Immature natural killer cell (primary cell): ENCODE measurements at regions not wholly inside any gene's neighbourhood (a gene's known extent, or its start where the extent isn't known, plus 50 kb on each side); places are given as distances from the start of the nearest gene placed in this dataset.

ENCODE experiments used
- DNase-seq, 3 donors: peaks; one replicate each; pipeline ENCODE4 v3.0.0; 2022; ENCODE audit warnings: mixed read lengths in 1 of 3
- H3K27ac Mint-ChIP-seq, 6 donors: one replicate each; pipeline ENCODE4 v1.8.0; 2020; ENCODE audit warnings: mixed read lengths in 6 of 6, mild to moderate bottlenecking in 5 of 6, inconsistent platforms in 4 of 6, moderate library complexity in 3 of 6
- H3K27me3 Mint-ChIP-seq, 3 donors: one replicate each; pipeline ENCODE4 v1.8.0; 2020 to 2021; ENCODE audit warnings: low read depth in 3 of 3, mild to moderate bottlenecking in 3 of 3, mixed read lengths in 3 of 3, moderate library complexity in 3 of 3, inconsistent platforms in 1 of 3
- H3K36me3 Mint-ChIP-seq, 3 donors: one replicate each; pipeline ENCODE4 v1.8.0; 2020; ENCODE audit warnings: mixed read lengths in 3 of 3, inconsistent platforms in 2 of 3, mild to moderate bottlenecking in 2 of 3
- H3K4me1 Mint-ChIP-seq, 2 donors: one replicate each; pipeline ENCODE4 v1.8.0; 2020; ENCODE audit warnings: inconsistent platforms in 2 of 2, mild to moderate bottlenecking in 2 of 2, mixed read lengths in 2 of 2, moderate library complexity in 1 of 2
- H3K4me3 Mint-ChIP-seq, 5 donors: one replicate each; pipeline ENCODE4 v1.8.0; 2020; ENCODE audit warnings: mild to moderate bottlenecking in 5 of 5, mixed read lengths in 5 of 5, inconsistent platforms in 3 of 5, moderate library complexity in 3 of 5
- H3K9me3 Mint-ChIP-seq, 6 donors: one replicate each; pipeline ENCODE4 v1.8.0; 2020; ENCODE audit warnings: mild to moderate bottlenecking in 6 of 6, mixed read lengths in 6 of 6, inconsistent platforms in 4 of 6, moderate library complexity in 3 of 6

DNA sequence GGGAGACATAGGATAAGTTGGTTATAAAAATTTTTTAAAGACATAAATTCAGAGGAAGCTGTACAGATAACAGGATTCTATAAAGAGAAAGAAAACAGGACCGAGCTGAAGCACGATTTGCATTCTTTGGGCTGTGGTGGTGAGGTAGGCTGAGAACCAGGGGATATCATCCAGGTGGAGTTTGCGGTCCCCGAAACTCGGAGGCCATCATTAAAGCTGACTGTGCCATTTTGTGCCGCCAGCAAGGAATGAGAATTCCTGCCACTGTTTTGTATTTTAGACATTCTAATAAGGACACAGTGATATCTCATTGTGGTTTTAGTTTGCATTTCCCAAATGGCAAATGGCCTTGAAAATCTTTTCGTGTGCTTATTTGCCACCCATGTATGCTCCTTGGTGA lies 197.9 kb downstream of the IRF8 start:
- no peaks in the 10 kb centered on the region for H3K9me3 Mint-ChIP-seq
- peaks cover 0 to 4% (median 0%) of the 10 kb centered on the region in 3 donors for H3K27me3 Mint-ChIP-seq
- no peak for DNase-seq
- H3K4me3 Mint-ChIP-seq = no peak overlapping the region
- H3K4me1 Mint-ChIP-seq = no peaks in the 10 kb centered on the region
- H3K27ac Mint-ChIP-seq = no peak overlapping the region
- H3K36me3 Mint-ChIP-seq = no peaks in the 10 kb centered on the region

DNA sequence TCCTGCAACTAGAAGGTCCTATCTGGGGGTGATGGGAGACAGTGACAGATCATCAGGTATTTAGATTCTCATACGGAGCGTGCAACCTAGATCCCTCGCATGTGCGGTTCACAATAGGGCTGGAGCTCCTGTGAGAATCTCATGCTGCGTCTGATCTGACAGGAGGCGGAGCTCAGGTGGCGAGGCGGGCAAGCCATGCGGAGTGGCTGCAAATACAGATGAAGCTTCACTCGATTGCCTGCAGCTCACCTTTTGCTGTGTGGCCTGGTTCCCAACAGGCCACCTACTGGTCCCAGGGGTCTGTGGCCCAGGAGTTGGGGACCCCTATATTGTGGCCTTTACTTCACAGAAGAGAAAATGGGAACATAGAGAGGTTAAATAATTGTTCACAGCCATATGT lies 200.4 kb downstream of the IRF8 start:
- no peaks in the 10 kb centered on the region for H3K4me1 Mint-ChIP-seq
- peaks cover 0 to 2% (median 0%) of the 10 kb centered on the region in 3 donors for H3K27me3 Mint-ChIP-seq
- no peak overlapping the region for H3K4me3 Mint-ChIP-seq

DNA sequence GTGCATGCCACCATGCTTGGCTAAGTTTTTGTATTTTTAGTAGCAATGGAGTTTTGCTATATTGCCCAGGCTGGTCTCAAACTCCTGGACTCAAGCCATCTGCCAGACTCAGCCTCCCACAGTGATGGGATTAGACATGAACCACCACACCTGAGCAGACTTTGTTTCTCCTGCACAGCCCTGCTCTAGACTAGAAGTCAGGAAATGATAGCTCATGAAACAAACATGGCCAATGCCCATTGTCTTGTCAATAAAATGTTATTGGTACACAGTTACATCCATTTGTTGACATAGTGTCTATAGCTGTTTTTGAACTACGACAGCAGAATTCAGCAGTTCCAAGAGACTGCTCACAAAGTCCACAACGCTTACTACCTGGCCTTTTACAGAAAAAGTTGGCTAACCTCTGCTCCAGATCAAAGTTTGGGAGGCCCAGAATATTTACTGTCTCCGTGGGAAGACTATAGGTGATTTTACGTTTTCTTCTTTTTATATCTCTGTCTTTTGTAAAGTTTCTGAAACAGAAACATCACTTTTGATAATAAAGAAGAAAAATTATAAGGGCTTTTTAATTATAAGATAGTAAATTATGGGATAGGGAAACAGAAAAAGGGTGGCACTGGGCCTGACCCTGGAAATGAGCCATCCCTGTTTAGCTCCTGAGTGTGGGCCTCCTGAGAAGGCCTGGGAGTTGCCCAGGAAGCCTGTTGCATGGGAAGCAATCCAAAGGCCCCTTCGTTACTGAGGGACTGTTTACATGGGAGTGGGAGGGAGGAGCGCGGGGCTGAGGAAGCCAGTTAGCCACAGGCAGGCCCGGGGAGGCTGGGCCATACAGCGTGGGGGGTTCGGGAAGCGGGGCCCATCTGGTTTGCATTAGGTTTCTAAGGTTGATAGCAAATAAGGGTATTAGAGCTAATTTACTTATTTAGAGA lies 201.5 kb downstream of the IRF8 start:
- H3K4me1 Mint-ChIP-seq = no peaks in the 10 kb centered on the region
- DNase-seq = no peak
- H3K36me3 Mint-ChIP-seq = no peaks in the 10 kb centered on the region
- no peak overlapping the region for H3K4me3 Mint-ChIP-seq
- H3K27ac Mint-ChIP-seq = no peak overlapping the region
- no peaks in the 10 kb centered on the region for H3K9me3 Mint-ChIP-seq
- H3K27me3 Mint-ChIP-seq = peaks cover 0 to 2% (median 0%) of the 10 kb centered on the region in 3 donors

More for the DNA sequence above, 200.4 kb downstream of the IRF8 start:
- Mint-ChIP-seq H3K27ac (no peak overlapping the region), H3K36me3 (no peaks in the 10 kb centered on the region), H3K9me3 (no peaks in the 10 kb centered on the region)
- DNase-seq = no peak

DNA sequence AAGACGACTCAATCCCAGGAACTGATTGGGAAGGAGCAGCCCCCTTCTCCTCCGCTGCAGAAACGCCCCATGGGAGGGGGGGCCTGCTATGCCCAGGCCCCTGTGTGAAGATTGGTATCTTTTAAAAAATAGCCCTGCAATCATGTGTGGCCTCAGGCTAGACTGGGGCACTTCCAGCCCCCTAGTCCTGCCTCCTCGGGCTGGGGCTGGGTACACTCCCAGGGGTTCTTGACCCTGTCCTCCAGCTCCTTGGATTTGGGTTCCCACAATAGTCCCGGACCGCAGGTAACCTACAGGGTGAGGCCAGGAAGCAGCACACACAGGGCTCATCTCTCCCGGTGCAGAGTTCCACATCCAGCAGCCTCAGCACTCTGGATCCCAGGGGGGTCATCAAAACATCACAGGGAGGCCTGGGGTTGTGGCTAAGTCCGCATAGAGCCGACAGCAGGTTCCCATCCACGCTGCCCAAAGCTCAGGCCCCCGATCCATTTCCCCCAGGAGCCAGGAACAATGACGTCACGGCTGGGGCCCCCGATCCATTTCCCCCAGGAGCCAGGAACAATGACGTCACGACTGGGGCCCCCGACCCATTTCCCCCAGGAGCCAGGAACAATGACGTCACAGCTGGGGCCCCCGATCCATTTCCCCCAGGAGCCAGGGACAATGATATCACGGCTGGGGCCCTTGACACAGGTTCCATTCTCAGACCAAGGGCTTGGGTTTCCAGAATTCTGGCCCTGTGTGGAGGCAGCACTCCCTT lies 202.4 kb downstream of the IRF8 start:
- Mint-ChIP-seq H3K4me1 (no peaks in the 10 kb centered on the region), H3K36me3 (no peaks in the 10 kb centered on the region), H3K27me3 (peaks cover 0 to 2% (median 0%) of the 10 kb centered on the region in 3 donors), H3K9me3 (no peaks in the 10 kb centered on the region), H3K4me3 (no peak overlapping the region), H3K27ac (no peak overlapping the region)
- DNase-seq = no peak

DNA sequence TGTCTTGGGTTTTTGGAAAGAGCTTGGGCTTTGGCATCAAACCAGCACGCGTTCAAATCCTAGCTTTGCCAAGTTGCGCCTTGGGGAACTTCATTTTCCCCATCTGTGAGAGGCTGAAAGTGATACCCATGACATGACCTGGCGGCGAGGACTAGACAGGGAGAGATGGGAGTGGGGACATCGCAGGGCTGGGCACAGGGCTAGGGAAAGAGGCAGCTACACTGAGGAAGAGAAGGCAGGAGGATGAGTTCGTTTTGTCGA lies 202.9 kb downstream of the IRF8 start:
- H3K36me3 Mint-ChIP-seq = no peaks in the 10 kb centered on the region
- H3K4me3 Mint-ChIP-seq = no peak overlapping the region
- H3K9me3 Mint-ChIP-seq = no peaks in the 10 kb centered on the region
- no peak for DNase-seq
- H3K27ac Mint-ChIP-seq = no peak overlapping the region
- H3K4me1 Mint-ChIP-seq = no peaks in the 10 kb centered on the region
- H3K27me3 Mint-ChIP-seq = peaks cover 0 to 2% (median 0%) of the 10 kb centered on the region in 3 donors

DNA sequence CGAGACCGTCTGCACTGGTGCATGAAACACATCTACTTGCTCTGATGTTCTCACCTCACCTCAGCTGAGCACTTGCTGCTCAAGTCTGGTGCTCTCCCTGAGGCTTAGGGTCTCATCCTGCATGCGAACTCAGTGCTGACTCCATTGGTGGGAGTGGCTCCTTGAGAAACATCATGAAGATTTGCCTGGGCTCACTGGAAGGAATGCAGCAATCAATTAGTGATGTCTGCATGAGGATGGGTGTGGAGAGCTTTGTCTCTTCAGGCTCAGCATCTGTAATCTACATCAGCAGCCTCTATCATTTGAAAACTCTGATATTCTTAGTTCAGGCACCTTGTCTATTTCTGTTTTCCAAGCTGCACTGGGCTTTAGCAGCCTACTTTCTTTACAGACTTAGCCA lies 204.4 kb downstream of the IRF8 start:
- Mint-ChIP-seq H3K36me3 (no peaks in the 10 kb centered on the region), H3K27me3 (peaks cover 0 to 2% (median 0%) of the 10 kb centered on the region in 3 donors), H3K27ac (no peak overlapping the region), H3K4me1 (no peaks in the 10 kb centered on the region), H3K9me3 (no peaks in the 10 kb centered on the region), H3K4me3 (no peak overlapping the region)
- no peak for DNase-seq

DNA sequence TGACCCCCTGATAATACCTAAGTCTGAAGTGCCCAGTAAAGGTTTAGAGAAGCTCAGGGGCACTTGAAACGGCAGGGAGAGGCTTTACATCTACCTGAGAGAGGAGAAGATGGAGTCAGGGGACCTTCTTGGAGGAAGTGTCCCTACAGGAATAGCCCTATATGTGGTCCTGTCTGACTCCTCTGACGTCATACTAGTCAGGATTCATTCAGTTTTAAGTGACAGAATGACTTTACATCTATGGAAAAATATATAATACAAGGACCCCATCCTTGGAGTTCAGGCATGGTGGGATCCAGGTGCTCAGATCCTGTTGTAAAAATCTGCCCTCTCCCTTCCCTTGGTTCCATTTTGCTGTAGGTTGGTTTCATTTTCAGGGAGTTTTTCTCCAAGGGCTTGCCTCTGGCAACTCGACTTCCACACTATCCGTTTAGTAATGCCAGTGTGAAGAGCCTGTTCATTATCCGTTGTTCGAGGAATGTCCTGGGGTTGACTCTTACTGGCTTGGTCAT lies 205.6 kb downstream of the IRF8 start:
- Mint-ChIP-seq H3K4me1 (no peaks in the 10 kb centered on the region), H3K36me3 (no peaks in the 10 kb centered on the region), H3K27ac (no peak overlapping the region), H3K9me3 (no peaks in the 10 kb centered on the region), H3K4me3 (no peak overlapping the region), H3K27me3 (peaks cover 0 to 2% (median 0%) of the 10 kb centered on the region in 3 donors)
- DNase-seq = no peak

DNA sequence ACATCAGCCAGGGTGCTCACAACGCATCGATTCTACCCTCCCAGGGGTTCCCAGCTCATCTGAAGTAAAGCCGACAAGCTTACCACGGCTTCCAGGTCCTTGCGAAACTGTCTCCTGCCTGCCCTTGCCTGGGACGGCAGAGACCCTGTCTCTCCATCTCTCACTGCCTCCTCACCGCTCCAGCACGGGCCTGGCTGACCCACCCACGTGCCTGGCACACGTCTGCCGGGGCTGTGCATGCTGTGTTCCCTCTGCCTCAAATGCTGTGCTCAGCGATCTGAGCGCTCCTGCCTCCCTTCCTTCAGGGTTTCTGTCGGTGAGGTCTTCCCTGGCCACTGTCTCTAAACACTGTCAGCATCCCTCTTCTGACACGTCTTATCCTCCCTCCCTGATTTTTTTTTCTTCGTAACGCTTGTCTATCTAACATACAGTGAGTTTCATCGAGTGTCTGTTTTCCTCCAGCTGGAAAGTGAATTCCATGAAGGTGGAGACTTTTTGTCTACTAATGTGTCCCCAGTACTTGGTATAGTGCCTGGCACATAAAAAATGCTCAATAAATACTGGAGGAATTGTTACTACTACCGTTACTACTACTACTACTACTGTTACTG lies 208.4 kb downstream of the IRF8 start:
- peaks cover 0 to 3% (median 2%) of the 10 kb centered on the region in 3 donors for H3K27me3 Mint-ChIP-seq
- no peaks in the 10 kb centered on the region for H3K9me3 Mint-ChIP-seq
- H3K4me1 Mint-ChIP-seq = no peaks in the 10 kb centered on the region
- no peak for DNase-seq
- no peak overlapping the region for H3K27ac Mint-ChIP-seq
- no peaks in the 10 kb centered on the region for H3K36me3 Mint-ChIP-seq
- H3K4me3 Mint-ChIP-seq = no peak overlapping the region

DNA sequence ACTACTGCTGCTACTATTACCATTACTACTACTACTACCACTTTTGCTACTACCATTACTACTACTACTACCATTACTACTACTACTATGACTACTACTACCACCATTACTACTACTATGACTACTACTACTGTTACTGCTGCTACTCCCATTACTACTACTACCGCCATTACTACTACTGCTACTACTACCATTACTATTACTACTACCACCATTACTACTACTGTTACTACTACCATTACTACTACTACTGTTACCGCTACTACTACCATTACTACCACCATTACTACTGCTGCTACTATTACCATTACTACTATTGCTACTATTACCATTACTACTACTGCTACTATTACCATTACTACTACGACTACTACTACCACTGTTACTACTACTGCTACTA lies 209.1 kb downstream of the IRF8 start:
- Mint-ChIP-seq H3K36me3 (no peaks in the 10 kb centered on the region), H3K4me1 (no peaks in the 10 kb centered on the region), H3K27ac (no peak overlapping the region), H3K4me3 (no peak overlapping the region), H3K9me3 (no peaks in the 10 kb centered on the region), H3K27me3 (peaks cover 0 to 3% (median 2%) of the 10 kb centered on the region in 3 donors)
- DNase-seq = no peak

DNA sequence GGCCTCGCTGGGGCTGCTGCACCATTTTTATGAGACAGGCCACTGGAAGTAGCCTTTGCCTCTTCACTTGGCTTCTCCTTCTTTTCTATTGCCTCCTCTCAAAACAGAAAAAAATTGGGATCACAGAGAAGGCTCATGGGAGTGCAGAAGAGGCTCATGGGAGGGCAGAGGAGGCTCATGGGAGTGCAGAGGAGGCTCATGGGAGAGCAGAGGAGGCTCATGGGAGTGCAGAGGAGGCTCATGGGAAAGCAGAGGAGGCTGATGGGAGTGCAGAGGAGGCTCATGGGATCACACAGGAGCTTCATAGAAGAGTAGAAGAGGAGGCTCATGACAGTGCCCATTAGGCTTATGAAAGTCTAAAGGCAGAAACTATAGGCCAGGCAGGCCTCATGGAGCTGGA lies 211.2 kb downstream of the IRF8 start:
- H3K36me3 Mint-ChIP-seq = no peaks in the 10 kb centered on the region
- no peaks in the 10 kb centered on the region for H3K9me3 Mint-ChIP-seq

DNA sequence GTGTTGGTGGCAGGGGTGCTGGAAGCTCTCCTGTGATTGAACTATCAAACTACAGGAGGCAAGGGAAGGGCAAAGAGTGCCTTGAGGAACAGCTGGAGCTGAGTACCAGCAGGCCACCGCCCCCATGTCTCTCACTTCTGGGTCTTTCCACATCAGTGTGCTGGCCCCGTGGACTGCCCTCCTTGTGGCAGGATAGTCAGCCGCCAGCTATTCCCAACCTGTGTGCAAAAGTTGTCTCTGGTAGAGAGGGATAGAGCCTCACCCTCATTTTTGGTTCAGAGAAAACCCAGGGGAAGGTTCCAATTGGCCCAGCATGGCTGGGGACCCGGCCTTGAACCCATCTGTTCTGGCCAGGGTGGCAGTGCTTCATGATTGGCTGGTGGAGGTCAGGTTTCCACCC lies 211.8 kb downstream of the IRF8 start:
- no peak for DNase-seq
- H3K27ac Mint-ChIP-seq = no peak overlapping the region
- no peaks in the 10 kb centered on the region for H3K9me3 Mint-ChIP-seq
- H3K36me3 Mint-ChIP-seq = no peaks in the 10 kb centered on the region
- no peaks in the 10 kb centered on the region for H3K4me1 Mint-ChIP-seq
- no peak overlapping the region for H3K4me3 Mint-ChIP-seq
- H3K27me3 Mint-ChIP-seq = peaks cover 0 to 5% (median 4%) of the 10 kb centered on the region in 3 donors

More for the DNA sequence above, 211.2 kb downstream of the IRF8 start:
- Mint-ChIP-seq H3K4me1 (no peaks in the 10 kb centered on the region), H3K27me3 (peaks cover 0 to 5% (median 4%) of the 10 kb centered on the region in 3 donors), H3K4me3 (no peak overlapping the region), H3K27ac (no peak overlapping the region)
- no peak for DNase-seq

DNA sequence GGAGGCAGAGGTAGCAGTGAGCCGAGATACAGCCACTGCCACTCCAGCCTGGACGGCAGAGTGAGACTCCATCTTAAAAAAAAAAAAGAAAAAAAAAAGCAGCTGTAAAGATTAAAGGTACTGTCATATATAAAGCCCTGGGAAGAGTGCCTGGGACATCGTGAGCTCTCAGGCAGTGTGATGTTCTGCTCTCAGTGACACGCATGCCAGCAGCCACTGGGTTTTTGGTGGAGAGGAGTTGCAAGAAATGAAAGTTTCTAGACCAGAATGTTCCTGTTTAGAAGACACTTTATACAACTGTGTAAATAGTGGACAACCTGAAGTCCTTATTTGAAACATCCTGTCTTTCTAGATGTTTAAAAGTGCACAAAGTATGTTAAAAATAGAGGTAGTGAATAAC lies 213.2 kb downstream of the IRF8 start:
- no peak overlapping the region for H3K27ac Mint-ChIP-seq
- no peak overlapping the region for H3K4me3 Mint-ChIP-seq
- H3K4me1 Mint-ChIP-seq = no peaks in the 10 kb centered on the region
- H3K9me3 Mint-ChIP-seq = no peaks in the 10 kb centered on the region
- H3K36me3 Mint-ChIP-seq = no peaks in the 10 kb centered on the region
- H3K27me3 Mint-ChIP-seq = peaks cover 0 to 5% (median 4%) of the 10 kb centered on the region in 3 donors
- DNase-seq = no peak

DNA sequence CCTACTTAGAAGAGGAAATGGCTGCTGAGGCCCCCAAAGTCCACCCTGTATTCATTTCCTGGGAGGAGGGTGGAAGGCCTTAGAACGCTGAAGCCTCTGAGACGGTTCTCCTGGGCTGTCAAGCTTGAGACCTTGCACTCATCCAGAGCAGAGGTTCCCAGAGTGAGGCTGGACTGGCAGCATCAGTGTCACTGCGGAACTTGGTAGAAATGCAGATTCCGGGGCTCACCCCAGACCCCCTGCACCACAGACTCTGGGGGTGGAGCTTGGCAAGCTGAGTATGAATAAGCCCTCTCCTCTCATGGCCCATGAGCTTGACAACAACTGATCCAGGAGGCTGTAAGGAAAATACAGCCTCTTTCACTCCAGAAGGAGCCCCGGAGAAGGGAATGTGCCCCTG lies 218.3 kb downstream of the IRF8 start:
- H3K4me1 Mint-ChIP-seq = no peaks in the 10 kb centered on the region
- H3K9me3 Mint-ChIP-seq = no peaks in the 10 kb centered on the region
- H3K4me3 Mint-ChIP-seq = no peak overlapping the region
- no peak overlapping the region for H3K27ac Mint-ChIP-seq
- no peaks in the 10 kb centered on the region for H3K36me3 Mint-ChIP-seq
- peaks cover 0 to 9% (median 6%) of the 10 kb centered on the region in 3 donors for H3K27me3 Mint-ChIP-seq
- DNase-seq = no peak

DNA sequence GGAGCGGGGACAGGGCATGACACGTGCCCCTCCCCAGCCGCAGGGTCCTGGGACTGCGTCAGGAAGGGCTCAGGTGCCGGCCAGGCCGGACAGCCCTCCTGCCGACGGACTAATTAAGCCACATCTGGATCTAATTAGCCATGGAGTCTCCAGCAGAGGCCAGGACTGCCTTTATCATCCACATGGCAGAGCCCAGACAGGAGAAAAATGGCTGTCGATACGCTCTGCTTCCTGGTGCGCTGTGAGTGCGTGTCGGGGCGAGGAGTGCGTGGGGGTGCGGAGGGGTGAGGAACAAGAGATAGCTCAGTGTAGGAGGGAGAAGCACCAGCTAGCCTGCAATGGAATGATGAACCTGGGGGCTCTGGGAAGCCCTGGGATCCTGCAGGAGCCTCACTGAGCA lies 218.8 kb downstream of the IRF8 start:
- H3K27ac Mint-ChIP-seq = no peak overlapping the region
- peaks cover 2 to 9% (median 6%) of the 10 kb centered on the region in 3 donors for H3K27me3 Mint-ChIP-seq
- DNase-seq = no peak
- H3K36me3 Mint-ChIP-seq = no peaks in the 10 kb centered on the region
- no peak overlapping the region for H3K4me3 Mint-ChIP-seq
- no peaks in the 10 kb centered on the region for H3K4me1 Mint-ChIP-seq
- H3K9me3 Mint-ChIP-seq = no peaks in the 10 kb centered on the region
